Upper lobe of left lung (tissue), 6 donors: ENCODE measurements at regions not wholly inside any gene's neighbourhood (a gene's known extent, or its start where the extent isn't known, plus 50 kb on each side); places are given as distances from the start of the nearest gene placed in this dataset.

Source experiments
- ATAC-seq, 2 donors: fragments of 200-7000 bp; cut with Tn5 transposase; one replicate each; pipeline ENCODE4 v1.9.1; 2022; ENCODE audit warnings: mild to moderate bottlenecking in 2 of 2, moderate library complexity in 2 of 2; ENCODE audit not compliant: low FRiP score in 2 of 2
- DNase-seq, 2 donors: peaks; one replicate each; pipeline ENCODE4 v3.0.0-alpha.2; 2019 to 2020
- H3K27ac ChIP-seq, 4 donors: fragments of 200-600 bp; sonication (generic); one replicate each; pipeline ENCODE4 v1.5.1; 2016 to 2019
- H3K27me3 ChIP-seq, 4 donors: fragments of 200-600 bp; sonication (generic); one replicate each; pipeline ENCODE4 v1.5.1; 2017 to 2019
- H3K36me3 ChIP-seq, 4 donors: fragments of 200-600 bp; sonication (generic); one replicate each; pipeline ENCODE4 v1.5.1; 2016 to 2019
- H3K4me1 ChIP-seq, 4 donors: fragments of 200-600 bp; sonication (generic); one replicate each; pipeline ENCODE4 v1.5.1; 2018 to 2019
- H3K4me3 ChIP-seq, 4 donors: fragments of 200-600 bp; sonication (generic); one replicate each; pipeline ENCODE4 v1.5.1; 2017 to 2019; ENCODE audit warnings: mild to moderate bottlenecking in 2 of 4, moderate library complexity in 1 of 4
- H3K9me3 ChIP-seq, 4 donors: fragments of 200-600 bp; sonication (generic); one replicate each; pipeline ENCODE4 v1.5.1; 2018 to 2019
- CTCF ChIP-seq, 6 experiments: fragments of 450-650 bp in 4 of 6; fragments of 200-600 bp in 2 of 6; sonication (generic) in 2 of 6; IDR thresholded peaks; one replicate each; pipeline ENCODE4 v1.5.1; 2016 to 2019; ENCODE audit warnings: antibody characterized with exemption in 6 of 6
- EP300 ChIP-seq, 4 donors: sonication (generic); formaldehyde crosslinking; IDR thresholded peaks; one replicate each; pipeline ENCODE4 v1.5.1; 2017; ENCODE audit warnings: antibody characterized with exemption in 4 of 4, control low read depth in 2 of 4
- POLR2A ChIP-seq, 4 donors: fragments of 450-650 bp; IDR thresholded peaks; one replicate each; pipeline ENCODE4 v1.5.1; 2016 to 2017; ENCODE audit warnings: antibody characterized with exemption in 4 of 4, mild to moderate bottlenecking in 2 of 4
- POLR2AphosphoS5 ChIP-seq, 2 donors: sonication (generic); formaldehyde crosslinking; IDR thresholded peaks; one replicate each; pipeline ENCODE4 v1.5.1; 2017; ENCODE audit warnings: antibody characterized with exemption in 2 of 2
- WGBS, 2 donors: methylation state at CpG; one replicate each; pipeline ENCODE4 v1.1.5; 2017 to 2018; 5-methylcytosine and 5-hydroxymethylcytosine counted together
- donor health status: DM: no; HTN: no; CAD: no; lungs with moderate emphysema.
- donor health status: DM: no; HTN: yes; CAD: no; lungs with severe emphysema.

DNA sequence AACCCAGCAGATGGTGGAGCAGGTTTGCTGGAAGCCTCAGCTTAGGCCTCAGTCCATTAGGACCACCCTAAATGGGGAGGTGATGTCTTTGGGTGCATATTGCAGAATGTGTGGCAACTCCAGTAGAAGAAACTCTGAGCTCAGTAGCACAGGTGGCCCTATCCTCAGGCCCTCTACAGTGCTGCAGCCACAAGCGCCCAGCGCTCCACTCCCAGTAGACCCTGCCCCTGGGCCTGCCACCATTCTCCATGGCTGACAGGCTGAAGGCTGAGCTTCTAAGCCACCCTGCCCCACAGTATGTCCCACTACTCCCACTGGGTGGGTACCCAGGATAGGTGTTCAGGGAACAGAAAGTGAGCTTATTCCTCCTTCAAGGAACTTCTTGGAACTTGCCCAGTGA lies 162.8 kb upstream of the MAMLD1 start:
- Histone ChIP-seq H3K4me1 (peaks cover 0 to 3% (median 0%) of the 10 kb centered on the region in 4 donors), H3K4me3 (no peak overlapping the region), H3K36me3 (no peaks in the 10 kb centered on the region), H3K9me3 (no peaks in the 10 kb centered on the region), H3K27ac (peak overlapping the region in 1 of 4 donors; percentile 46), H3K27me3 (no peaks in the 10 kb centered on the region)
- no peak for ATAC-seq
- DNase-seq: no peak
- TF ChIP-seq EP300 (IDR thresholded peaks at IDR 0.05) (no peak), POLR2AphosphoS5 (IDR thresholded peaks at IDR 0.05) (no peak), CTCF (IDR thresholded peaks at IDR 0.05) (no peak), POLR2A (IDR thresholded peaks at IDR 0.05) (no peak)
- 100% methylated on average over 2 of the region's 2 CpGs; no CpG with 5 or more reads in 1 of the 2 donors for WGBS, 2 donors

DNA sequence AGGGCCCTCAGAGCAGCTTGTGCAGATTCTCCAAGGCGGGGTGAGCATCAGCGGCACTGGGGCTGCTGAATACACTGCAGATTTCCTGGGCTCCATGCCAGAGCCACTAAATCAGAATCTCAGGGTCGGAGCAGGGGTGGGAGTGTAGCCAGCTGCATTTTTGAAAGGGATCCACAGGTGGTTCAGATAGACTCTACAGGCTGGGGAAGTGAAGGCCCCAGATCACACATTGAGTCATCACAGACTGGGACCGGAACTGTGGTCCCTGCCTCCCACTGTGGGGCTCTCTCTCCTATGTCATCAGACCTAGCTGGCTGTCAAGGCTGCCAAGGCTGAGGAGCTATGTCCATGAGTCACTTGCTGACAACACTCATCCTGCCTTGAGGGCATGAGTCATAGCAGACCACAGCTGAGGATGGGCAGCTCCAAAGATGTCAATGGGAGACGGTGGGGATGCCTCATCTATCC lies 162.3 kb upstream of the MAMLD1 start:
- peak in 1 of 2 donors; percentile 77 for DNase-seq
- Histone ChIP-seq H3K4me1 (peaks cover 0 to 3% (median 0%) of the 10 kb centered on the region in 4 donors), H3K27me3 (no peaks in the 10 kb centered on the region), H3K36me3 (no peaks in the 10 kb centered on the region), H3K27ac (peak overlapping the region in 1 of 4 donors; percentile 54), H3K9me3 (no peaks in the 10 kb centered on the region), H3K4me3 (no peak overlapping the region)
- ATAC-seq: peak; percentile 54 to 88
- TF ChIP-seq POLR2AphosphoS5 (IDR thresholded peaks at IDR 0.05): peak; percentile 76 to 77
- peak in 1 of 4 donors; percentile 88 for TF ChIP-seq EP300 (IDR thresholded peaks at IDR 0.05)
- TF ChIP-seq POLR2A (IDR thresholded peaks at IDR 0.05): no peak
- WGBS, 2 donors: 61 to 90% methylated on average over 2 to 5 of the region's 5 CpGs

- TF ChIP-seq POLR2AphosphoS5 (IDR thresholded peaks at IDR 0.05) (no peak), EP300 (IDR thresholded peaks at IDR 0.05) (no peak), POLR2A (IDR thresholded peaks at IDR 0.05) (no peak), CTCF (IDR thresholded peaks at IDR 0.05) (no peak)
- DNase-seq (no peak), ATAC-seq (no peak)
- Histone ChIP-seq H3K4me3 (no peak overlapping the region), H3K9me3 (no peaks in the 10 kb centered on the region), H3K27me3 (no peaks in the 10 kb centered on the region), H3K27ac (peak overlapping the region in 2 of 4 donors; percentile 23 to 54), H3K36me3 (no peaks in the 10 kb centered on the region), H3K4me1 (peaks cover 0 to 3% (median 0%) of the 10 kb centered on the region in 4 donors)
- 87 to 100% methylated on average over 5 to 7 of the region's 7 CpGs for WGBS, 2 donors
Observed at GRCh38 chrX:150201391-150201790, 161.7 kb upstream of the MAMLD1 start.

DNA sequence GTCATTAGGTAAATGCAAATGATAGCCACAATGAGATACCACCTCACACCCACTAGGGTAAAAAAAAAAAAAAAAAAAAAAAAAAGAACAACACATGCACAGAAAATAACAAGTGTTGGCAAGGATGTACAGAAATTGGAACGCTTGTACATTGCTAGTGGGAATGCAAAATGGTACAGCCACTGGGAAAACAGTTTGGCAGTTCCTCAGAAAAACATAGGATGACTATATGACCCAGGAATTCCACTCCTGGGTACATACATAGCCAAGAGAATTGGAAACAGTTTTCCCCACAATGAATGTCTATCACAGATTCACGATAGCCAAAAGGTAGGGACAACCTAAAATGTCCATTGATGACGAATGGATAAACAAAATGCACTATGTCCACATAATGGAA lies 161.3 kb upstream of the MAMLD1 start:
- no peak for ATAC-seq
- H3K27me3 ChIP-seq: no peaks in the 10 kb centered on the region
- no peak overlapping the region for H3K4me3 ChIP-seq
- no peaks in the 10 kb centered on the region for H3K36me3 ChIP-seq
- peaks cover 0 to 3% (median 0%) of the 10 kb centered on the region in 4 donors for H3K4me1 ChIP-seq
- 78 to 93% methylated on average over 3 of the region's 3 CpGs for WGBS, 2 donors
- DNase-seq: no peak
- TF ChIP-seq POLR2AphosphoS5 (IDR thresholded peaks at IDR 0.05) (no peak), CTCF (IDR thresholded peaks at IDR 0.05) (no peak), POLR2A (IDR thresholded peaks at IDR 0.05) (no peak), EP300 (IDR thresholded peaks at IDR 0.05) (no peak)
- H3K27ac ChIP-seq: peak overlapping the region in 1 of 4 donors; percentile 23
- H3K9me3 ChIP-seq: no peaks in the 10 kb centered on the region

- ATAC-seq: peak in 1 of 2 donors; percentile 65
- no peak overlapping the region for H3K4me3 ChIP-seq
- no peaks in the 10 kb centered on the region for H3K9me3 ChIP-seq
- H3K36me3 ChIP-seq: no peaks in the 10 kb centered on the region
- H3K27ac ChIP-seq: peak overlapping the region; percentile 40 to 69 (median 51)
- whole genome bisulfite sequencing, 2 donors: 61 to 81% methylated on average over 3 to 11 of the region's 11 CpGs
- H3K27me3 ChIP-seq: no peaks in the 10 kb centered on the region
- TF ChIP-seq POLR2A (IDR thresholded peaks at IDR 0.05) (peak in 1 of 4 donors; percentile 46), CTCF (IDR thresholded peaks at IDR 0.05) (no peak), POLR2AphosphoS5 (IDR thresholded peaks at IDR 0.05) (peak; percentile 30 to 68), EP300 (IDR thresholded peaks at IDR 0.05) (peak in 2 of 4 donors; percentile 37 to 81)
- peak in 1 of 2 donors; percentile 38 for DNase-seq
- H3K4me1 ChIP-seq: peaks cover 0 to 3% (median 0%) of the 10 kb centered on the region in 4 donors
Observed at GRCh38 chrX:150202641-150203247, 160.4 kb upstream of the MAMLD1 start.
